ENCODE measurements at regions not wholly inside any gene's neighbourhood (a gene's known extent, or its start where the extent isn't known, plus 50 kb on each side); places are given as distances from the start of the nearest gene placed in this dataset.

DNA sequence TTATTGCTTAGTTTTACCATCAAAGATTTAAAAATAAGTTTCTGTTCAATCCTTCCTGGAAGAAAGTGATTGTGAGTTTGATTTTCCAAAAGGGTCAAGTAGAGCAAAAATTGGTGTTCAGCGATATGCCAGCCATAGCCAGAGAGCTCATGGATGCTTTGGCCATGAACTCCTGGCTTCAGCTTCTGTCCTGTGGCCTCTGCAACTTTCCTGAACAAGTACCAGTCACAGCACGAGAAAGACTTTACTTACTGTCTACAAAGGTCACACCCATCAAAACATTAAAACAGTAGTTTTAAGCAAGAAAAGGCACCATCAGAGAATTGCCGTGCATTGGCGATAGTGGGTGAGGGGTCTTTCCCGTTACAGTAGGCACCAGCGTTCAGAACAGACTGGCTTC is 753.0 kb upstream of the SGCG start:
- TF ChIP-seq, protein P1, sequence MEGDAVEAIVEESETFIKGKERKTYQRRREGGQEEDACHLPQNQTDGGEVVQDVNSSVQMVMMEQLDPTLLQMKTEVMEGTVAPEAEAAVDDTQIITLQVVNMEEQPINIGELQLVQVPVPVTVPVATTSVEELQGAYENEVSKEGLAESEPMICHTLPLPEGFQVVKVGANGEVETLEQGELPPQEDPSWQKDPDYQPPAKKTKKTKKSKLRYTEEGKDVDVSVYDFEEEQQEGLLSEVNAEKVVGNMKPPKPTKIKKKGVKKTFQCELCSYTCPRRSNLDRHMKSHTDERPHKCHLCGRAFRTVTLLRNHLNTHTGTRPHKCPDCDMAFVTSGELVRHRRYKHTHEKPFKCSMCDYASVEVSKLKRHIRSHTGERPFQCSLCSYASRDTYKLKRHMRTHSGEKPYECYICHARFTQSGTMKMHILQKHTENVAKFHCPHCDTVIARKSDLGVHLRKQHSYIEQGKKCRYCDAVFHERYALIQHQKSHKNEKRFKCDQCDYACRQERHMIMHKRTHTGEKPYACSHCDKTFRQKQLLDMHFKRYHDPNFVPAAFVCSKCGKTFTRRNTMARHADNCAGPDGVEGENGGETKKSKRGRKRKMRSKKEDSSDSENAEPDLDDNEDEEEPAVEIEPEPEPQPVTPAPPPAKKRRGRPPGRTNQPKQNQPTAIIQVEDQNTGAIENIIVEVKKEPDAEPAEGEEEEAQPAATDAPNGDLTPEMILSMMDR (conservative IDR thresholded peaks at IDR 0.05; ENCODE audit: low read depth, low read length), result no peak
- TF ChIP-seq RCOR1 (IDR thresholded peaks at IDR 0.05; ENCODE audit: insufficient replicate concordance, low read length), result no peak
- TF ChIP-seq CEBPB (IDR thresholded peaks at IDR 0.05; ENCODE audit: low read depth, low read length), result no peak
- TF ChIP-seq RAD21 (IDR thresholded peaks at IDR 0.05; ENCODE audit: low read length), result no peak
- no peak for TF ChIP-seq POLR2A (IDR thresholded peaks at IDR 0.05; ENCODE audit: low read depth, low read length)
- TF ChIP-seq RFX5 (IDR thresholded peaks at IDR 0.05; ENCODE audit: low read depth, low read length), result no peak
- TF ChIP-seq, protein P2, sequence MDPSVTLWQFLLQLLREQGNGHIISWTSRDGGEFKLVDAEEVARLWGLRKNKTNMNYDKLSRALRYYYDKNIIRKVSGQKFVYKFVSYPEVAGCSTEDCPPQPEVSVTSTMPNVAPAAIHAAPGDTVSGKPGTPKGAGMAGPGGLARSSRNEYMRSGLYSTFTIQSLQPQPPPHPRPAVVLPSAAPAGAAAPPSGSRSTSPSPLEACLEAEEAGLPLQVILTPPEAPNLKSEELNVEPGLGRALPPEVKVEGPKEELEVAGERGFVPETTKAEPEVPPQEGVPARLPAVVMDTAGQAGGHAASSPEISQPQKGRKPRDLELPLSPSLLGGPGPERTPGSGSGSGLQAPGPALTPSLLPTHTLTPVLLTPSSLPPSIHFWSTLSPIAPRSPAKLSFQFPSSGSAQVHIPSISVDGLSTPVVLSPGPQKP (IDR thresholded peaks at IDR 0.05; ENCODE audit: borderline replicate concordance, low read depth, low read length), result no peak
- TF ChIP-seq MXI1 (IDR thresholded peaks at IDR 0.05; ENCODE audit: borderline replicate concordance, low read depth, low read length), result no peak
- TF ChIP-seq, protein P3, sequence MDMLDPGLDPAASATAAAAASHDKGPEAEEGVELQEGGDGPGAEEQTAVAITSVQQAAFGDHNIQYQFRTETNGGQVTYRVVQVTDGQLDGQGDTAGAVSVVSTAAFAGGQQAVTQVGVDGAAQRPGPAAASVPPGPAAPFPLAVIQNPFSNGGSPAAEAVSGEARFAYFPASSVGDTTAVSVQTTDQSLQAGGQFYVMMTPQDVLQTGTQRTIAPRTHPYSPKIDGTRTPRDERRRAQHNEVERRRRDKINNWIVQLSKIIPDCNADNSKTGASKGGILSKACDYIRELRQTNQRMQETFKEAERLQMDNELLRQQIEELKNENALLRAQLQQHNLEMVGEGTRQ (IDR thresholded peaks at IDR 0.05; ENCODE audit: low read depth, low read length), result no peak
- no peak for TF ChIP-seq MAFK (IDR thresholded peaks at IDR 0.05; ENCODE audit: low read depth, low read length)
- no peak for TF ChIP-seq CHD1 (IDR thresholded peaks at IDR 0.05; ENCODE audit: low read depth, low read length)
- no peak for TF ChIP-seq SMC3 (IDR thresholded peaks at IDR 0.05; ENCODE audit: low read depth, low read length)
- TF ChIP-seq MAZ (IDR thresholded peaks at IDR 0.05; ENCODE audit: borderline replicate concordance, low read depth, low read length), result no peak
